OCI-LY7 (cell line): ENCODE measurements at regions not wholly inside any gene's neighbourhood (a gene's known extent, or its start where the extent isn't known, plus 50 kb on each side); places are given as distances from the start of the nearest gene placed in this dataset.

Source experiments
- BruUV-seq: library from RNA; stranded (reverse); fragments of 400-500 nt; replicated peaks from 2 replicates; lab custom pipeline; 2021; lab: Mats Ljungman, UMichigan
- CTCF ChIA-PET: fragments of 300-600 bp; sonication (Branson Sonifier 250); formaldehyde crosslinking; loops from one replicate; lab custom pipeline; 2022; ENCODE audit warnings: antibody characterized with exemption; ENCODE audit not compliant: unreplicated experiment; lab: Charles Lee
- POLR2A ChIA-PET: fragments of 300-600 bp; sonication (Branson Sonifier 250); formaldehyde crosslinking; loops from one replicate; lab custom pipeline; 2022; ENCODE audit warnings: antibody characterized with exemption; lab: Charles Lee
- DNase-seq: peaks from one replicate; pipeline ENCODE4 v3.0.0-alpha.2; 2015; ENCODE audit warnings: low spot score
- H2AFZ ChIP-seq: fragments of 200-600 bp; sonication (generic), shearing (Covaris generic); 2 replicates; pipeline ENCODE4 v1.6.1; 2014; ENCODE audit warnings: mild to moderate bottlenecking, antibody characterized with exemption, low read length, moderate library complexity
- H3K27ac ChIP-seq: fragments of 200-600 bp; sonication (generic); 2 replicates; pipeline ENCODE4 v1.5.1; 2014; ENCODE audit warnings: mixed run types, low read depth, mild to moderate bottlenecking, moderate library complexity, low read length, inconsistent platforms; ENCODE audit not compliant: poor library complexity, severe bottlenecking
- H3K36me3 ChIP-seq: fragments of 200-600 bp; sonication (generic); 2 replicates; pipeline ENCODE4 v1.6.1; 2014; ENCODE audit warnings: mild to moderate bottlenecking, antibody characterized with exemption, low read length, moderate library complexity, mixed read lengths; ENCODE audit not compliant: insufficient read depth
- H3K4me1 ChIP-seq: fragments of 200-600 bp; sonication (generic); 2 replicates; pipeline ENCODE4 v1.5.1; 2014; ENCODE audit warnings: mild to moderate bottlenecking, low read length; ENCODE audit not compliant: insufficient read depth, poor library complexity, severe bottlenecking
- H3K4me2 ChIP-seq: fragments of 200-600 bp; sonication (generic); 2 replicates; pipeline ENCODE4 v1.6.1; 2014; ENCODE audit warnings: mild to moderate bottlenecking, low read length
- H3K4me3 ChIP-seq: fragments of 200-600 bp; sonication (generic); 2 replicates; pipeline ENCODE4 v1.5.1; 2014; ENCODE audit warnings: mild to moderate bottlenecking, low read depth, low read length; ENCODE audit not compliant: poor library complexity, severe bottlenecking
- H3K79me2 ChIP-seq: fragments of 200-600 bp; sonication (generic); 2 replicates; pipeline ENCODE4 v1.6.1; 2016; ENCODE audit warnings: low read depth, mild to moderate bottlenecking, low read length, moderate library complexity, mixed read lengths; ENCODE audit not compliant: insufficient read depth
- H3K9me2 ChIP-seq: fragments of 200-600 bp; sonication (generic); 2 replicates; pipeline ENCODE4 v1.6.1; 2016; ENCODE audit warnings: mild to moderate bottlenecking, low read length, mixed read lengths; ENCODE audit not compliant: insufficient read depth
- H3K9me3 ChIP-seq: fragments of 200-600 bp; sonication (generic); 2 replicates; pipeline ENCODE4 v1.6.1; 2014; ENCODE audit warnings: mild to moderate bottlenecking, mixed run types, low read length, mixed read lengths
- H4K20me1 ChIP-seq: fragments of 200-600 bp; sonication (generic); 2 replicates; pipeline ENCODE4 v1.6.1; 2014; ENCODE audit warnings: mild to moderate bottlenecking, antibody characterized with exemption, low read length, moderate library complexity, mixed read lengths; ENCODE audit not compliant: insufficient read depth
- CTCF ChIP-seq: fragments of 200-600 bp; sonication (generic); conservative IDR thresholded peaks from 2 replicates; pipeline ENCODE4 v1.5.1; 2014; ENCODE audit warnings: mild to moderate bottlenecking, antibody characterized with exemption, low read length, moderate library complexity, mixed read lengths
- EZH2phosphoT487 ChIP-seq: fragments of 200-600 bp; sonication (generic); IDR thresholded peaks from 2 replicates; pipeline ENCODE4 v1.6.1; 2018; ENCODE audit warnings: low read depth, borderline replicate concordance, mild to moderate bottlenecking, mixed run types, antibody characterized with exemption, low read length, moderate library complexity, mixed read lengths
- intact Hi-C: fragments of 100-400 bp; cut with micrococcal nuclease; formaldehyde crosslinking; loops from one replicate; pipeline ENCODE4 v1.10.0; 2022; ENCODE audit not compliant: unreplicated experiment

- TF ChIP-seq CTCF (no peak), EZH2phosphoT487 (no peak)
- BruUV-seq: no TSS peak
- no peaks in the 10 kb centered on the region for H3K9me3 ChIP-seq
Observed at GRCh38 chr13:58059624-58060023, 428.1 kb downstream of the PCDH17 start.

GRCh38 chr13:58080806-58081205 lies 449.3 kb downstream of the PCDH17 start:
- intact Hi-C loops: no loop called here
- POLR2A ChIA-PET: no interaction called here

More at GRCh38 chr13:58059624-58060023, 428.1 kb downstream of the PCDH17 start:
- H3K4me3 ChIP-seq: no peak overlapping the region
- POLR2A ChIA-PET: interaction anchor here (0.7 kb wide), 1 partner anchor 620 kb away, joined by 4 read pairs; no protein-coding TSS in a partner anchor
- H3K9me2 ChIP-seq: no peaks in the 10 kb centered on the region
- H3K79me2 ChIP-seq: no peaks in the 10 kb centered on the region
- no peaks in the 10 kb centered on the region for H4K20me1 ChIP-seq
- no peaks in the 10 kb centered on the region for H3K36me3 ChIP-seq
- H2AFZ ChIP-seq: no peak overlapping the region
- intact Hi-C loops: no loop called here
- H3K4me1 ChIP-seq: no peaks in the 10 kb centered on the region
- CTCF ChIA-PET: no interaction called here
- no peak overlapping the region for H3K4me2 ChIP-seq
- DNase-seq: no peak
- no peak overlapping the region for H3K27ac ChIP-seq

More at GRCh38 chr13:58080806-58081205, 449.3 kb downstream of the PCDH17 start:
- Histone ChIP-seq H3K27ac (no peak overlapping the region), H3K4me3 (no peak overlapping the region), H3K9me3 (no peaks in the 10 kb centered on the region), H4K20me1 (no peaks in the 10 kb centered on the region), H3K9me2 (no peaks in the 10 kb centered on the region), H3K4me1 (no peaks in the 10 kb centered on the region), H3K4me2 (no peak overlapping the region), H3K79me2 (no peaks in the 10 kb centered on the region), H3K36me3 (no peaks in the 10 kb centered on the region), H2AFZ (no peak overlapping the region)
- DNase-seq: no peak
- TF ChIP-seq EZH2phosphoT487 (no peak), CTCF (no peak)
- CTCF ChIA-PET: no interaction called here
- BruUV-seq: no TSS peak
